ENCODE measurements at regions not wholly inside any gene's neighbourhood (a gene's known extent, or its start where the extent isn't known, plus 50 kb on each side); places are given as distances from the start of the nearest gene placed in this dataset.

DNA sequence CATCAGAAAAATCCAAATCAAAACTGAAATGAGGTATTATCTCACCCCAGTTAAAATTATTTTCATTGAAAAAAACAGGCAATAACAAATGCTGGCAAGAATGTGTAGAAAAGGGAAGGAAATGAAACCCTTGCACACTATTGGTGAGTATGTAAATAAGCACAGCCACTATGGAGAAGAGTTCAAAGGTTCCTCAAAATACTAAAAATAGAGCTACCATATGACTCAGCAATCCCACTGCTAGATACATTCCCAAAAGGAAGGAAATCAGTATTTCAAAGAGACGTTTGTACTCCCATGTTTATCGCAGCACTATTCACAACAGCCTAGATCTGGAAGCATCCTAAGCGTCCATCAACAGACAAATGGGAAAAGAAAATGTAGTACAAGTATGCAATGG lies 932.4 kb downstream of the PCDH18 start:
- Histone ChIP-seq H3K9me3 (no peaks in the 10 kb centered on the region), H3K4me2 (no peak overlapping the region), H3K27ac (no peak overlapping the region), H3K4me1 (no peaks in the 10 kb centered on the region), H3K4me3 (no peak overlapping the region)
- TF ChIP-seq ZSCAN20 (CRISPR knock-in tag; IDR thresholded peaks at IDR 0.05): no peak
- no peak for TF ChIP-seq BHLHE40 (IDR thresholded peaks at IDR 0.05; ENCODE audit: low read depth, low read length)
- no peak for TF ChIP-seq PHF8 (IDR thresholded peaks at IDR 0.05; ENCODE audit: borderline replicate concordance, low read depth)
- TF ChIP-seq, protein P1, sequence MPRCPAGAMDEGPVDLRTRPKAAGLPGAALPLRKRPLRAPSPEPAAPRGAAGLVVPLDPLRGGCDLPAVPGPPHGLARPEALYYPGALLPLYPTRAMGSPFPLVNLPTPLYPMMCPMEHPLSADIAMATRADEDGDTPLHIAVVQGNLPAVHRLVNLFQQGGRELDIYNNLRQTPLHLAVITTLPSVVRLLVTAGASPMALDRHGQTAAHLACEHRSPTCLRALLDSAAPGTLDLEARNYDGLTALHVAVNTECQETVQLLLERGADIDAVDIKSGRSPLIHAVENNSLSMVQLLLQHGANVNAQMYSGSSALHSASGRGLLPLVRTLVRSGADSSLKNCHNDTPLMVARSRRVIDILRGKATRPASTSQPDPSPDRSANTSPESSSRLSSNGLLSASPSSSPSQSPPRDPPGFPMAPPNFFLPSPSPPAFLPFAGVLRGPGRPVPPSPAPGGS (IDR thresholded peaks at IDR 0.05): no peak
- no peak for TF ChIP-seq RNF2 (IDR thresholded peaks at IDR 0.05; ENCODE audit: borderline replicate concordance, low read depth)
- no peak for TF ChIP-seq CBX2 (IDR thresholded peaks at IDR 0.05; ENCODE audit: borderline replicate concordance, low read depth)
- no peak for TF ChIP-seq HOXA7 (CRISPR knock-in tag; IDR thresholded peaks at IDR 0.05)
- TF ChIP-seq GATA3 (IDR thresholded peaks at IDR 0.05; ENCODE audit: borderline replicate concordance): no peak
- TF ChIP-seq, protein P2, sequence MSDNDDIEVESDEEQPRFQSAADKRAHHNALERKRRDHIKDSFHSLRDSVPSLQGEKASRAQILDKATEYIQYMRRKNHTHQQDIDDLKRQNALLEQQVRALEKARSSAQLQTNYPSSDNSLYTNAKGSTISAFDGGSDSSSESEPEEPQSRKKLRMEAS (IDR thresholded peaks at IDR 0.05): no peak
- TF ChIP-seq EP300 (IDR thresholded peaks at IDR 0.05): no peak
- TF ChIP-seq, protein P3, sequence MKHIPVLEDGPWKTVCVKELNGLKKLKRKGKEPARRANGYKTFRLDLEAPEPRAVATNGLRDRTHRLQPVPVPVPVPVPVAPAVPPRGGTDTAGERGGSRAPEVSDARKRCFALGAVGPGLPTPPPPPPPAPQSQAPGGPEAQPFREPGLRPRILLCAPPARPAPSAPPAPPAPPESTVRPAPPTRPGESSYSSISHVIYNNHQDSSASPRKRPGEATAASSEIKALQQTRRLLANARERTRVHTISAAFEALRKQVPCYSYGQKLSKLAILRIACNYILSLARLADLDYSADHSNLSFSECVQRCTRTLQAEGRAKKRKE (CRISPR knock-in tag; IDR thresholded peaks at IDR 0.05; ENCODE audit: low read depth): no peak
- CTCF ChIA-PET: no interaction called here
- WGBS (ENCODE audit: missing lambda C conversion rate): 44% methylated on average over 3 of the region's 3 CpGs
- ATAC-seq (no peak), FAIRE-seq (no peak), DNase-seq (ENCODE audit: low read depth in 1 of 2, low spot score in 1 of 2) (no peak)
- POLR2A ChIA-PET: no interaction called here

DNA sequence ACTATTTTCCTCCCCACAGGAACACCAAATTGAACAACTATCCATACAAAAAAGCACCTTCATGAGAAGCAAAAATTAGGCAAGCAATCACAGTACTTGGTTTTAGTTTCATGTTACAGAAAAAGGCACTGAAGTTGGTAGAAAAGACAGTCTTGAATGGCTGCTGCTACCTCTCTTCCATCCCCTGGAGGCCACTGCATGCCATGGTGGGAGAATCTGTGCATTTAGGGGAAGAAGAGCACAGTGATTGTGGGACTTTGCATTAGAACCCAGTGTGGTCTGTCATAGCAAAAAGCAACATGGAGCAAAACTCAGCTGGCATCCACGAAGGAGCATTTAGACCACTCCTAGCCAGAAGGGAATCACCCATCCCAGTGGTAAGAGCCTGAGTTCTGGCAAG lies 941.9 kb downstream of the PCDH18 start:
- no peak for DNase-seq (ENCODE audit: low read depth in 1 of 2, low spot score in 1 of 2)
- H3K4me3 ChIP-seq: no peak overlapping the region
- H3K27ac ChIP-seq: no peak overlapping the region
- ChIA-PET POLR2A (no interaction called here), CTCF (no interaction called here)
- H3K4me2 ChIP-seq: no peak overlapping the region
- no peak for FAIRE-seq
- ATAC-seq: no peak
- H3K4me1 ChIP-seq: no peaks in the 10 kb centered on the region
- no peak for TF ChIP-seq FOXS1 (CRISPR knock-in tag; IDR thresholded peaks at IDR 0.05)
- no peak for TF ChIP-seq RCOR1 (IDR thresholded peaks at IDR 0.05; ENCODE audit: low read depth, low read length)
- TF ChIP-seq TP53 (CRISPR knock-in tag; IDR thresholded peaks at IDR 0.05): no peak
- no peak for TF ChIP-seq MAZ (IDR thresholded peaks at IDR 0.05; ENCODE audit: borderline replicate concordance, low read depth, low read length)
- TF ChIP-seq CHD2 (IDR thresholded peaks at IDR 0.05; ENCODE audit: low read length, partially characterized antibody): no peak
- TF ChIP-seq, protein P4, sequence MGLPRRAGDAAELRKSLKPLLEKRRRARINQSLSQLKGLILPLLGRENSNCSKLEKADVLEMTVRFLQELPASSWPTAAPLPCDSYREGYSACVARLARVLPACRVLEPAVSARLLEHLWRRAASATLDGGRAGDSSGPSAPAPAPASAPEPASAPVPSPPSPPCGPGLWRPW (IDR thresholded peaks at IDR 0.05): no peak
- TF ChIP-seq POLR2A (IDR thresholded peaks at IDR 0.05; ENCODE audit: low read length): no peak
- TF ChIP-seq MAFK (IDR thresholded peaks at IDR 0.05; ENCODE audit: partially characterized antibody): no peak
- TF ChIP-seq ESRRA (IDR thresholded peaks at IDR 0.05; ENCODE audit: borderline replicate concordance, low read length): no peak
- TF ChIP-seq, protein P5, sequence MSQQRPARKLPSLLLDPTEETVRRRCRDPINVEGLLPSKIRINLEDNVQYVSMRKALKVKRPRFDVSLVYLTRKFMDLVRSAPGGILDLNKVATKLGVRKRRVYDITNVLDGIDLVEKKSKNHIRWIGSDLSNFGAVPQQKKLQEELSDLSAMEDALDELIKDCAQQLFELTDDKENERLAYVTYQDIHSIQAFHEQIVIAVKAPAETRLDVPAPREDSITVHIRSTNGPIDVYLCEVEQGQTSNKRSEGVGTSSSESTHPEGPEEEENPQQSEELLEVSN (IDR thresholded peaks at IDR 0.05; ENCODE audit: borderline replicate concordance, low read depth): no peak
- TF ChIP-seq JUN (IDR thresholded peaks at IDR 0.05): no peak
- no peak for TF ChIP-seq HOXA7 (CRISPR knock-in tag; IDR thresholded peaks at IDR 0.05)
- no peak for TF ChIP-seq HOXB5 (CRISPR knock-in tag; IDR thresholded peaks at IDR 0.05)
- TF ChIP-seq, protein P3 (CRISPR knock-in tag; IDR thresholded peaks at IDR 0.05; ENCODE audit: low read depth): no peak
- no peak for TF ChIP-seq FOSL2 (IDR thresholded peaks at IDR 0.05)
- no peak for TF ChIP-seq FOSL2 (CRISPR knock-in tag; IDR thresholded peaks at IDR 0.05)
- TF ChIP-seq EHF (CRISPR knock-in tag; IDR thresholded peaks at IDR 0.05): no peak
- TF ChIP-seq, protein P6, sequence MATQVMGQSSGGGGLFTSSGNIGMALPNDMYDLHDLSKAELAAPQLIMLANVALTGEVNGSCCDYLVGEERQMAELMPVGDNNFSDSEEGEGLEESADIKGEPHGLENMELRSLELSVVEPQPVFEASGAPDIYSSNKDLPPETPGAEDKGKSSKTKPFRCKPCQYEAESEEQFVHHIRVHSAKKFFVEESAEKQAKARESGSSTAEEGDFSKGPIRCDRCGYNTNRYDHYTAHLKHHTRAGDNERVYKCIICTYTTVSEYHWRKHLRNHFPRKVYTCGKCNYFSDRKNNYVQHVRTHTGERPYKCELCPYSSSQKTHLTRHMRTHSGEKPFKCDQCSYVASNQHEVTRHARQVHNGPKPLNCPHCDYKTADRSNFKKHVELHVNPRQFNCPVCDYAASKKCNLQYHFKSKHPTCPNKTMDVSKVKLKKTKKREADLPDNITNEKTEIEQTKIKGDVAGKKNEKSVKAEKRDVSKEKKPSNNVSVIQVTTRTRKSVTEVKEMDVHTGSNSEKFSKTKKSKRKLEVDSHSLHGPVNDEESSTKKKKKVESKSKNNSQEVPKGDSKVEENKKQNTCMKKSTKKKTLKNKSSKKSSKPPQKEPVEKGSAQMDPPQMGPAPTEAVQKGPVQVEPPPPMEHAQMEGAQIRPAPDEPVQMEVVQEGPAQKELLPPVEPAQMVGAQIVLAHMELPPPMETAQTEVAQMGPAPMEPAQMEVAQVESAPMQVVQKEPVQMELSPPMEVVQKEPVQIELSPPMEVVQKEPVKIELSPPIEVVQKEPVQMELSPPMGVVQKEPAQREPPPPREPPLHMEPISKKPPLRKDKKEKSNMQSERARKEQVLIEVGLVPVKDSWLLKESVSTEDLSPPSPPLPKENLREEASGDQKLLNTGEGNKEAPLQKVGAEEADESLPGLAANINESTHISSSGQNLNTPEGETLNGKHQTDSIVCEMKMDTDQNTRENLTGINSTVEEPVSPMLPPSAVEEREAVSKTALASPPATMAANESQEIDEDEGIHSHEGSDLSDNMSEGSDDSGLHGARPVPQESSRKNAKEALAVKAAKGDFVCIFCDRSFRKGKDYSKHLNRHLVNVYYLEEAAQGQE (IDR thresholded peaks at IDR 0.05): no peak
- no peak for TF ChIP-seq RFX5 (IDR thresholded peaks at IDR 0.05)
- TF ChIP-seq HOXB13 (CRISPR knock-in tag; IDR thresholded peaks at IDR 0.05; ENCODE audit: low read depth): no peak
- TF ChIP-seq SREBF2 (IDR thresholded peaks at IDR 0.05): no peak
- 14% methylated on average over 1 of the region's 1 CpG for WGBS (ENCODE audit: missing lambda C conversion rate)
- H3K9me3 ChIP-seq: no peaks in the 10 kb centered on the region

Measured in A549 (cell line).